GM12878 (cell line): ENCODE measurements at regions not wholly inside any gene's neighbourhood (a gene's known extent, or its start where the extent isn't known, plus 50 kb on each side); places are given as distances from the start of the nearest gene placed in this dataset.

Experiments
- ATAC-seq: fragments of 200-7000 bp; cut with Tn5 transposase; 3 replicates; pipeline ENCODE4 v1.9.1; 2020; ENCODE audit warnings: mild to moderate bottlenecking, moderate library complexity
- BruUV-seq: library from RNA; stranded (reverse); fragments of 400-500 nt; replicated peaks from 2 replicates; lab custom pipeline; 2021; lab: Mats Ljungman, UMichigan
- CTCF ChIA-PET: fragments of 300-600 bp; sonication (Branson Sonifier 250); formaldehyde crosslinking; extraction: SDS; loops from one replicate; lab custom pipeline; 2021; ENCODE audit warnings: inconsistent platforms; lab: Yijun Ruan, JAX
- POLR2A ChIA-PET: fragments of 350-600 bp; formaldehyde crosslinking; extraction: SDS; loops from one replicate; lab custom pipeline; 2021; ENCODE audit warnings: inconsistent platforms; lab: Charles Lee
- RAD21 ChIA-PET: fragments of 300-600 bp; sonication (Branson Sonifier 250); formaldehyde crosslinking; loops from one replicate; lab custom pipeline; 2023; ENCODE audit warnings: antibody characterized with exemption; ENCODE audit not compliant: unreplicated experiment; lab: Charles Lee
- SMC1A ChIA-PET: fragments of 300-600 bp; sonication (Branson Sonifier 250); formaldehyde crosslinking; loops from one replicate; lab custom pipeline; 2023; ENCODE audit not compliant: unreplicated experiment, uncharacterized antibody; lab: Charles Lee
- DNase-seq: peaks from one replicate; pipeline ENCODE4 v3.0.0-alpha.2; 2011; ENCODE audit warnings: low read depth, low spot score
- FAIRE-seq: peaks from 3 replicates; lab custom pipeline; 2011; peaks lifted over from hg19 to GRCh38; lab: Jason Lieb, UNC
- H2AFZ ChIP-seq: 2 replicates; pipeline ENCODE4 v1.6.0; 2011; ENCODE audit warnings: low read depth, low read length, control low read depth; ENCODE audit not compliant: control insufficient read depth
- H3K27ac ChIP-seq: 2 replicates; pipeline ENCODE4 v1.5.1; 2011; ENCODE audit warnings: control low read depth; ENCODE audit not compliant: control insufficient read depth, insufficient read depth
- H3K27me3 ChIP-seq, 2 experiments: replicated peaks in 1 of 2; 2 replicates each; pipeline versions ENCODE4 v1.6.0 to v1.6.1; 2011; ENCODE audit warnings: low read length in 1 of 2; ENCODE audit not compliant: control insufficient read depth in 2 of 2, insufficient read depth in 2 of 2
- H3K36me3 ChIP-seq, 2 experiments: 2 replicates each; pipeline ENCODE4 v1.5.1; 2011; ENCODE audit warnings: low read length in 1 of 2; ENCODE audit not compliant: control insufficient read depth in 2 of 2, insufficient read depth in 2 of 2
- H3K4me1 ChIP-seq: 2 replicates; pipeline ENCODE4 v1.6.1; 2011; ENCODE audit warnings: mild to moderate bottlenecking, low read length, moderate library complexity, mixed read lengths; ENCODE audit not compliant: control insufficient read depth, insufficient read depth
- H3K4me2 ChIP-seq: 2 replicates; pipeline ENCODE4 v1.6.0; 2011; ENCODE audit warnings: control low read depth; ENCODE audit not compliant: control insufficient read depth, insufficient read depth
- H3K4me3 ChIP-seq: fragments of 200-600 bp; sonication (generic); 2 replicates; pipeline ENCODE4 v1.5.1; 2016
- H3K79me2 ChIP-seq: 2 replicates; pipeline ENCODE4 v1.6.0; 2011; ENCODE audit warnings: low read length; ENCODE audit not compliant: control insufficient read depth, insufficient read depth
- H3K9ac ChIP-seq: 2 replicates; pipeline ENCODE4 v1.8.0; 2011; ENCODE audit warnings: low read length, control low read depth, mixed read lengths; ENCODE audit not compliant: control insufficient read depth, insufficient read depth
- H3K9me3 ChIP-seq: replicated peaks from 3 replicates; pipeline ENCODE4 v1.5.1; 2011; ENCODE audit warnings: mild to moderate bottlenecking, low read length; ENCODE audit not compliant: control insufficient read depth, insufficient read depth
- H4K20me1 ChIP-seq: 2 replicates; pipeline ENCODE4 v1.6.0; 2011; ENCODE audit not compliant: control insufficient read depth, insufficient read depth
- CBX5 ChIP-seq: sonication (generic); IDR thresholded peaks from 2 replicates; pipeline ENCODE4 v1.6.1; 2016; ENCODE audit warnings: low read depth, moderate library complexity, mild to moderate bottlenecking, inconsistent platforms
- RAD21 ChIP-seq: IDR thresholded peaks from 2 replicates; pipeline ENCODE4 v1.6.1; 2011; ENCODE audit warnings: mild to moderate bottlenecking, low read depth, low read length, moderate library complexity; ENCODE audit not compliant: insufficient read depth
- STAT1 ChIP-seq: fragments of 450-650 bp; conservative IDR thresholded peaks from 2 replicates; pipeline ENCODE4 v1.6.1; 2014; ENCODE audit warnings: antibody characterized with exemption, mild to moderate bottlenecking
- SUZ12 ChIP-seq: fragments of 200-600 bp; sonication (generic); IDR thresholded peaks from one replicate; pipeline ENCODE4 v1.6.1; 2018; ENCODE audit warnings: antibody characterized with exemption, mild to moderate bottlenecking; ENCODE audit not compliant: unreplicated experiment
- WRNIP1 ChIP-seq: IDR thresholded peaks from 2 replicates; pipeline ENCODE4 v1.6.1; 2011; ENCODE audit warnings: low read depth, low read length, improper control_type of control experiment, borderline replicate concordance
- ZNF217 ChIP-seq: fragments of 450-650 bp; IDR thresholded peaks from 2 replicates; pipeline ENCODE4 v1.6.1; 2017; ENCODE audit warnings: antibody characterized with exemption, mild to moderate bottlenecking
- ZNF384 ChIP-seq: IDR thresholded peaks from 2 replicates; pipeline ENCODE4 v1.6.1; 2012; ENCODE audit warnings: low read depth, mild to moderate bottlenecking, low read length, improper control_type of control experiment, borderline replicate concordance
- WGBS: methylation state at CpG from one replicate; pipeline ENCODE4 v1.1.6; 2016; ENCODE audit warnings: low lambda C conversion rate; ENCODE audit not compliant: insufficient replicate concordance, insufficient coverage; ENCODE audit errors: missing lambda C conversion rate; 5-methylcytosine and 5-hydroxymethylcytosine counted together
- in situ Hi-C: fragments of 300-500 bp; cut with MboI; formaldehyde crosslinking; loops from 9 replicates; pipeline ENCODE4 v1.14.3; 2018; ENCODE audit warnings: mixed read lengths
- intact Hi-C: fragments of 100-400 bp; cut with micrococcal nuclease; formaldehyde crosslinking; loops from one replicate; pipeline ENCODE4 v1.14.2; 2022; ENCODE audit not compliant: unreplicated experiment
- TF ChIP-seq, protein P1 (sequence below): IDR thresholded peaks from 2 replicates; pipeline ENCODE4 v1.6.1; 2012; ENCODE audit warnings: mild to moderate bottlenecking, low read depth, low read length
- TF ChIP-seq, protein P2 (sequence below): IDR thresholded peaks from 2 replicates; pipeline ENCODE4 v1.6.1; 2011; ENCODE audit warnings: borderline replicate concordance, low read depth, mild to moderate bottlenecking, moderate library complexity, low read length; ENCODE audit not compliant: insufficient read depth, poor library complexity, severe bottlenecking
- TF ChIP-seq, protein P3 (sequence below): IDR thresholded peaks from 2 replicates; pipeline ENCODE4 v1.6.1; 2011; ENCODE audit warnings: borderline replicate concordance, low read depth, mild to moderate bottlenecking, moderate library complexity, mixed read lengths, low read length; ENCODE audit not compliant: insufficient read depth; ENCODE audit errors: extremely low read length
- TF ChIP-seq, protein P4 (sequence below): fragments of 450-650 bp; IDR thresholded peaks from 2 replicates; pipeline ENCODE4 v1.6.1; 2018; ENCODE audit warnings: borderline replicate concordance, mild to moderate bottlenecking; ENCODE audit not compliant: partially characterized antibody
- TF ChIP-seq, protein P5 (sequence below): fragments of 450-650 bp; IDR thresholded peaks from 2 replicates; pipeline ENCODE4 v1.6.1; 2016; ENCODE audit warnings: mild to moderate bottlenecking

DNA sequence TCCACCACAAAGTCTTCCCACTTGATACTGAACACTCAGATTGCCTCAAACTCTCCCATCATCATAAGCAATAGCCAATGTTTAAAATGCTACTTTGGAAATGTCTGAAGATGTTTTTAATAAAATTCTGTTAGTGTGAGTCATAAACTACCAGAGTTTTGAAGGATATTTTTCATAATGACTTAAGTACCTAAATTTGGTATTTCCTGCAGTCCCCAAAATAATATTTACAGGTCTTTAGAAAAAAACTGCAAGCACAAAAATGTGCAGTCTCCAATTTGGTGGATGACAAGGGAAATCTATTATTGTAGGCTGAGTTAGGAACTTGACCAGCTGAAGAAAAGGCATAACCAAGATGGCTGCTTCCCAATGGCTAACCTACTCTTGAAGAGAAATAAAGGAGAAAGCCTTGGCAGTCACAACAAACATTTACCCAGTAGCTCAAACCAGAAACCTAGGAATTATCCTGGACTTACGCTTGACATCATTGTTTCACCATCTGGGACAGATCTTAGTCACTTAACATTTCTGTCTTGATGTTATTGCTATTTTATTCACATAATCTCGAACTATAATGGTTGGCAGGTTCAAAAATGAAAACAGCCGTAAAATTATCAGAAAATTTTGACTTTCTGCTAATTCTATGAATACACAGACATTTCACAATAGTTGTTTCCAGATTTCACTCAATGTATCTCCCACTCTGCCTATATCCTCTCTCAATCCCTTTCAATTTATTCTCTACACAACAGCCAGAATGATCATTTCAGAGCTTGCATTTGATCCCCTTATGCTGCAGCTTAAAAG is 111.2 kb upstream of the STEAP1B start:
- in situ Hi-C loops (no loop called here), intact Hi-C loops (no loop called here)
- BruUV-seq, result no TSS peak
- DNase-seq, result no peak
- no peak for ATAC-seq
- WGBS, result 54% methylated on average over 3 of the region's 3 CpGs
- Histone ChIP-seq H4K20me1 (no peaks in the 10 kb centered on the region), H2AFZ (no peak overlapping the region), H3K36me3 (no peaks in the 10 kb centered on the region), H3K4me2 (peak overlapping the region; percentile 51; the same call in 1 of the 2 replicates), H3K79me2 (no peaks in the 10 kb centered on the region), H3K4me1 (peaks cover 9% of the 10 kb centered on the region), H3K27me3 (no peaks in the 10 kb centered on the region; a peak in 2 of 4 replicates), H3K4me3 (no peak overlapping the region), H3K27ac (no peak overlapping the region), H3K9ac (no peak overlapping the region), H3K9me3 (no peaks in the 10 kb centered on the region; the same call in 2 of the 3 replicates)
- POLR2A ChIA-PET, result no interaction called here
- RAD21 ChIA-PET, result no interaction called here
- no peak for FAIRE-seq
- CTCF ChIA-PET, result interaction anchor here (0.8 kb wide), 1 partner anchor 24 kb away, joined by 4 read pairs; no protein-coding TSS in a partner anchor
- SMC1A ChIA-PET, result interaction anchor here (1.2 to 1.4 kb wide), 2 partner anchors 29 to 51 kb away, joined by 3 read pairs; no protein-coding TSS in a partner anchor
- TF ChIP-seq ZNF384 (no peak), ZNF217 (no peak), RAD21 (no peak), CBX5 (no peak), SUZ12 (no peak), STAT1 (no peak), WRNIP1 (no peak)
- TF ChIP-seq, protein P1, sequence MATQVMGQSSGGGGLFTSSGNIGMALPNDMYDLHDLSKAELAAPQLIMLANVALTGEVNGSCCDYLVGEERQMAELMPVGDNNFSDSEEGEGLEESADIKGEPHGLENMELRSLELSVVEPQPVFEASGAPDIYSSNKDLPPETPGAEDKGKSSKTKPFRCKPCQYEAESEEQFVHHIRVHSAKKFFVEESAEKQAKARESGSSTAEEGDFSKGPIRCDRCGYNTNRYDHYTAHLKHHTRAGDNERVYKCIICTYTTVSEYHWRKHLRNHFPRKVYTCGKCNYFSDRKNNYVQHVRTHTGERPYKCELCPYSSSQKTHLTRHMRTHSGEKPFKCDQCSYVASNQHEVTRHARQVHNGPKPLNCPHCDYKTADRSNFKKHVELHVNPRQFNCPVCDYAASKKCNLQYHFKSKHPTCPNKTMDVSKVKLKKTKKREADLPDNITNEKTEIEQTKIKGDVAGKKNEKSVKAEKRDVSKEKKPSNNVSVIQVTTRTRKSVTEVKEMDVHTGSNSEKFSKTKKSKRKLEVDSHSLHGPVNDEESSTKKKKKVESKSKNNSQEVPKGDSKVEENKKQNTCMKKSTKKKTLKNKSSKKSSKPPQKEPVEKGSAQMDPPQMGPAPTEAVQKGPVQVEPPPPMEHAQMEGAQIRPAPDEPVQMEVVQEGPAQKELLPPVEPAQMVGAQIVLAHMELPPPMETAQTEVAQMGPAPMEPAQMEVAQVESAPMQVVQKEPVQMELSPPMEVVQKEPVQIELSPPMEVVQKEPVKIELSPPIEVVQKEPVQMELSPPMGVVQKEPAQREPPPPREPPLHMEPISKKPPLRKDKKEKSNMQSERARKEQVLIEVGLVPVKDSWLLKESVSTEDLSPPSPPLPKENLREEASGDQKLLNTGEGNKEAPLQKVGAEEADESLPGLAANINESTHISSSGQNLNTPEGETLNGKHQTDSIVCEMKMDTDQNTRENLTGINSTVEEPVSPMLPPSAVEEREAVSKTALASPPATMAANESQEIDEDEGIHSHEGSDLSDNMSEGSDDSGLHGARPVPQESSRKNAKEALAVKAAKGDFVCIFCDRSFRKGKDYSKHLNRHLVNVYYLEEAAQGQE, result no peak
- TF ChIP-seq, protein P2, sequence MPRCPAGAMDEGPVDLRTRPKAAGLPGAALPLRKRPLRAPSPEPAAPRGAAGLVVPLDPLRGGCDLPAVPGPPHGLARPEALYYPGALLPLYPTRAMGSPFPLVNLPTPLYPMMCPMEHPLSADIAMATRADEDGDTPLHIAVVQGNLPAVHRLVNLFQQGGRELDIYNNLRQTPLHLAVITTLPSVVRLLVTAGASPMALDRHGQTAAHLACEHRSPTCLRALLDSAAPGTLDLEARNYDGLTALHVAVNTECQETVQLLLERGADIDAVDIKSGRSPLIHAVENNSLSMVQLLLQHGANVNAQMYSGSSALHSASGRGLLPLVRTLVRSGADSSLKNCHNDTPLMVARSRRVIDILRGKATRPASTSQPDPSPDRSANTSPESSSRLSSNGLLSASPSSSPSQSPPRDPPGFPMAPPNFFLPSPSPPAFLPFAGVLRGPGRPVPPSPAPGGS, result no peak
- TF ChIP-seq, protein P3, sequence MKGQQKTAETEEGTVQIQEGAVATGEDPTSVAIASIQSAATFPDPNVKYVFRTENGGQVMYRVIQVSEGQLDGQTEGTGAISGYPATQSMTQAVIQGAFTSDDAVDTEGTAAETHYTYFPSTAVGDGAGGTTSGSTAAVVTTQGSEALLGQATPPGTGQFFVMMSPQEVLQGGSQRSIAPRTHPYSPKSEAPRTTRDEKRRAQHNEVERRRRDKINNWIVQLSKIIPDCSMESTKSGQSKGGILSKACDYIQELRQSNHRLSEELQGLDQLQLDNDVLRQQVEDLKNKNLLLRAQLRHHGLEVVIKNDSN, result no peak
- TF ChIP-seq, protein P4, sequence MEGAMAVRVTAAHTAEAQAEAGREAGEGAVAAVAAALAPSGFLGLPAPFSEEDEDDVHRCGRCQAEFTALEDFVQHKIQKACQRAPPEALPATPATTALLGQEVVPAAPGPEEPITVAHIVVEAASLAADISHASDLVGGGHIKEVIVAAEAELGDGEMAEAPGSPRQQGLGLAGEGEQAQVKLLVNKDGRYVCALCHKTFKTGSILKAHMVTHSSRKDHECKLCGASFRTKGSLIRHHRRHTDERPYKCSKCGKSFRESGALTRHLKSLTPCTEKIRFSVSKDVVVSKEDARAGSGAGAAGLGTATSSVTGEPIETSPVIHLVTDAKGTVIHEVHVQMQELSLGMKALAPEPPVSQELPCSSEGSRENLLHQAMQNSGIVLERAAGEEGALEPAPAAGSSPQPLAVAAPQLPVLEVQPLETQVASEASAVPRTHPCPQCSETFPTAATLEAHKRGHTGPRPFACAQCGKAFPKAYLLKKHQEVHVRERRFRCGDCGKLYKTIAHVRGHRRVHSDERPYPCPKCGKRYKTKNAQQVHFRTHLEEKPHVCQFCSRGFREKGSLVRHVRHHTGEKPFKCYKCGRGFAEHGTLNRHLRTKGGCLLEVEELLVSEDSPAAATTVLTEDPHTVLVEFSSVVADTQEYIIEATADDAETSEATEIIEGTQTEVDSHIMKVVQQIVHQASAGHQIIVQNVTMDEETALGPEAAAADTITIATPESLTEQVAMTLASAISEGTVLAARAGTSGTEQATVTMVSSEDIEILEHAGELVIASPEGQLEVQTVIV, result no peak
- TF ChIP-seq, protein P5, sequence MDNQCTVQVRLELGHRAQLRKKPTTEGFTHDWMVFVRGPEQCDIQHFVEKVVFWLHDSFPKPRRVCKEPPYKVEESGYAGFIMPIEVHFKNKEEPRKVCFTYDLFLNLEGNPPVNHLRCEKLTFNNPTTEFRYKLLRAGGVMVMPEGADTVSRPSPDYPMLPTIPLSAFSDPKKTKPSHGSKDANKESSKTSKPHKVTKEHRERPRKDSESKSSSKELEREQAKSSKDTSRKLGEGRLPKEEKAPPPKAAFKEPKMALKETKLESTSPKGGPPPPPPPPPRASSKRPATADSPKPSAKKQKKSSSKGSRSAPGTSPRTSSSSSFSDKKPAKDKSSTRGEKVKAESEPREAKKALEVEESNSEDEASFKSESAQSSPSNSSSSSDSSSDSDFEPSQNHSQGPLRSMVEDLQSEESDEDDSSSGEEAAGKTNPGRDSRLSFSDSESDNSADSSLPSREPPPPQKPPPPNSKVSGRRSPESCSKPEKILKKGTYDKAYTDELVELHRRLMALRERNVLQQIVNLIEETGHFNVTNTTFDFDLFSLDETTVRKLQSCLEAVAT, result no peak
